H9 (cell line): ENCODE measurements at regions not wholly inside any gene's neighbourhood (a gene's known extent, or its start where the extent isn't known, plus 50 kb on each side); places are given as distances from the start of the nearest gene placed in this dataset.
"Not testable (repeated sequence)": the region's sequence is repeated elsewhere in the genome, so short reads cannot be mapped to it uniquely, and the experiment has no call there.

Source experiments
- DNase-seq: peaks from one replicate; pipeline ENCODE4 v3.0.0-alpha.2; 2017
- H2AFZ ChIP-seq: one replicate; pipeline ENCODE4 v1.6.1; 2013; ENCODE audit warnings: mild to moderate bottlenecking, low read length, control low read depth, moderate library complexity
- H2AK5ac ChIP-seq: 2 replicates; pipeline ENCODE4 v1.6.1; 2013; ENCODE audit warnings: low read length, control low read depth, mixed read lengths; ENCODE audit not compliant: insufficient read length
- H2BK120ac ChIP-seq: one replicate; pipeline ENCODE4 v1.6.1; 2013; ENCODE audit warnings: low read depth, mild to moderate bottlenecking, low read length, control low read depth, inconsistent platforms; ENCODE audit not compliant: poor library complexity, severe bottlenecking
- H2BK12ac ChIP-seq: 2 replicates; pipeline ENCODE4 v1.6.1; 2013; ENCODE audit warnings: low read length, control low read depth, mixed read lengths, low read depth; ENCODE audit not compliant: insufficient read length
- H2BK15ac ChIP-seq: 2 replicates; pipeline ENCODE4 v1.6.1; 2013; ENCODE audit warnings: low read depth, low read length, control low read depth
- H2BK20ac ChIP-seq: one replicate; pipeline ENCODE4 v1.6.1; 2013; ENCODE audit warnings: low read depth, mild to moderate bottlenecking, low read length, control low read depth, inconsistent platforms; ENCODE audit not compliant: poor library complexity, severe bottlenecking
- H2BK5ac ChIP-seq: 2 replicates; pipeline ENCODE4 v1.6.1; 2013; ENCODE audit warnings: low read length, control low read depth, mixed read lengths; ENCODE audit not compliant: insufficient read length
- H3K14ac ChIP-seq: 2 replicates; pipeline ENCODE4 v1.6.1; 2013; ENCODE audit warnings: low read length, control low read depth; ENCODE audit not compliant: insufficient read depth
- H3K18ac ChIP-seq: 2 replicates; pipeline ENCODE4 v1.6.1; 2013; ENCODE audit warnings: low read depth, mild to moderate bottlenecking, mixed read lengths, low read length, control low read depth; ENCODE audit not compliant: insufficient read length
- H3K23ac ChIP-seq: 2 replicates; pipeline ENCODE4 v1.6.1; 2013; ENCODE audit warnings: low read length, control low read depth, mixed read lengths, low read depth; ENCODE audit not compliant: insufficient read length
- H3K23me2 ChIP-seq: 2 replicates; pipeline ENCODE4 v1.6.1; 2013; ENCODE audit warnings: low read depth, mild to moderate bottlenecking, mixed read lengths, low read length, control low read depth; ENCODE audit not compliant: insufficient read length, poor library complexity, severe bottlenecking
- H3K27ac ChIP-seq: 2 replicates; pipeline ENCODE4 v1.5.1; 2013; ENCODE audit warnings: low read length, control low read depth, mixed read lengths, low read depth; ENCODE audit not compliant: insufficient read length
- H3K27me3 ChIP-seq: 2 replicates; pipeline ENCODE4 v1.6.1; 2013; ENCODE audit warnings: low read length, control low read depth, inconsistent platforms; ENCODE audit not compliant: insufficient read depth
- H3K4ac ChIP-seq: 2 replicates; pipeline ENCODE4 v1.6.1; 2013; ENCODE audit warnings: low read depth, mild to moderate bottlenecking, control low read depth, inconsistent platforms, low read length, moderate library complexity
- H3K4me1 ChIP-seq: 2 replicates; pipeline ENCODE4 v1.6.1; 2013; ENCODE audit warnings: low read length, control low read depth, inconsistent platforms; ENCODE audit not compliant: insufficient read depth
- H3K4me2 ChIP-seq: 2 replicates; pipeline ENCODE4 v1.6.1; 2013; ENCODE audit warnings: low read length, control low read depth, mixed read lengths; ENCODE audit not compliant: insufficient read length, insufficient read depth
- H3K56ac ChIP-seq: 2 replicates; pipeline ENCODE4 v1.6.1; 2013; ENCODE audit warnings: low read depth, mild to moderate bottlenecking, mixed read lengths, low read length, control low read depth; ENCODE audit not compliant: insufficient read length
- H3K79me1 ChIP-seq: 2 replicates; pipeline ENCODE4 v1.6.1; 2013; ENCODE audit warnings: low read depth, mild to moderate bottlenecking, moderate library complexity, low read length, control low read depth, inconsistent platforms; ENCODE audit not compliant: insufficient read depth, poor library complexity, severe bottlenecking
- H3K79me2 ChIP-seq: 2 replicates; pipeline ENCODE4 v1.6.1; 2013; ENCODE audit warnings: low read length, control low read depth, inconsistent platforms; ENCODE audit not compliant: insufficient read depth
- H3K9ac ChIP-seq: 2 replicates; pipeline ENCODE4 v1.6.1; 2013; ENCODE audit warnings: low read length, control low read depth, mixed read lengths; ENCODE audit not compliant: insufficient read length; ENCODE audit errors: extremely low read depth
- H3K9me3 ChIP-seq: one replicate; pipeline ENCODE4 v1.6.1; 2013; ENCODE audit warnings: low read depth, low read length, inconsistent platforms; ENCODE audit not compliant: control insufficient read depth
- H3T11ph ChIP-seq: one replicate; pipeline ENCODE4 v1.6.1; 2013; ENCODE audit warnings: mild to moderate bottlenecking, low read length, control low read depth, inconsistent platforms
- H4K20me1 ChIP-seq: one replicate; pipeline ENCODE4 v1.6.1; 2013; ENCODE audit not compliant: control insufficient read depth, insufficient read length, insufficient read depth
- H4K5ac ChIP-seq: 2 replicates; pipeline ENCODE4 v1.6.1; 2013; ENCODE audit warnings: low read depth, mild to moderate bottlenecking, mixed read lengths, low read length, control low read depth; ENCODE audit not compliant: insufficient read length
- H4K8ac ChIP-seq: replicated peaks from 2 replicates; pipeline ENCODE4 v1.6.1; 2013; ENCODE audit warnings: low read length, control low read depth, mixed read lengths, low read depth; ENCODE audit not compliant: insufficient read length
- H4K91ac ChIP-seq: 2 replicates; pipeline ENCODE4 v1.6.1; 2013; ENCODE audit warnings: low read depth, mild to moderate bottlenecking, moderate library complexity, mixed read lengths, low read length, control low read depth; ENCODE audit not compliant: insufficient read length
- H3K27ac Mint-ChIP-seq, 3 experiments: 2 replicates in 2 of 3; 3 replicates in 1 of 3; pipeline ENCODE4 v1.8.0; 2020 to 2021; ENCODE audit warnings: mixed read lengths in 3 of 3, mild to moderate bottlenecking in 1 of 3, moderate library complexity in 1 of 3
- H3K27me3 Mint-ChIP-seq: 2 replicates; pipeline ENCODE4 v1.8.0; 2021; ENCODE audit warnings: low read depth, mild to moderate bottlenecking, moderate library complexity, mixed read lengths
- H3K36me3 Mint-ChIP-seq, 3 experiments: 2 replicates in 2 of 3; 3 replicates in 1 of 3; pipeline ENCODE4 v1.8.0; 2020 to 2021; ENCODE audit warnings: low read depth in 3 of 3, mixed read lengths in 3 of 3; ENCODE audit not compliant: insufficient read depth in 1 of 3
- H3K4me1 Mint-ChIP-seq, 2 experiments: 2 replicates each; pipeline ENCODE4 v1.8.0; 2020; ENCODE audit warnings: mixed read lengths in 2 of 2
- H3K4me3 Mint-ChIP-seq, 2 experiments: 2 replicates in 1 of 2; 3 replicates in 1 of 2; pipeline ENCODE4 v1.8.0; 2020 to 2021; ENCODE audit warnings: mild to moderate bottlenecking in 2 of 2, mixed read lengths in 2 of 2, moderate library complexity in 1 of 2
- H3K9me3 Mint-ChIP-seq, 2 experiments: 2 replicates in 1 of 2; 3 replicates in 1 of 2; pipeline ENCODE4 v1.8.0; 2020; ENCODE audit warnings: mild to moderate bottlenecking in 2 of 2, mixed read lengths in 2 of 2, moderate library complexity in 1 of 2
- WGBS: extraction: QIAGEN DNeasy Blood & Tissue Kit; methylation state at CpG from one replicate; pipeline ENCODE4 v1.1.7; 2013; ENCODE audit warnings: missing lambda C conversion rate, low lambda C conversion rate, mixed read lengths; ENCODE audit not compliant: insufficient read length; ENCODE audit errors: extremely low coverage; 5-methylcytosine and 5-hydroxymethylcytosine counted together

DNA sequence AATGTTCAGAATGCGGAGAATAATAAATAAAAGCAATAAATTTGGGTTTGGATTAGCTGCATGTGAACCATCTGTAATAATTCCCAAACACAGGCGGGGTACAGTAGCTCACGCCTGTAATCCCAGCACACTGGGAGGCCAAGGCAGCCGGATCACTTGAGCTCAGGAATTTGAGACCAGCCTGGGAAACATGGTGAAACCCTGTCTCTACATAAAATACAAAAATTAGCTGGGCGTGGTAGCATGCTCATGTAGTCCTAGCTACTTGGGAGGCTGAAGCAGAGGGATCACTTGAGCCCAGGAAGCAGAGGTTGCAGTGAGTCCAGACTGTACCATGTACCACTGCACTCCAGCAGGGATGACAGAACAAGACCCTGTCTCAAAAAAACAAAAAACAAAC lies 53.9 kb upstream of the KCTD7 start:
- H3K23me2 ChIP-seq, H3K14ac ChIP-seq, H3K9me3 Mint-ChIP-seq, H3K79me2 ChIP-seq, H2BK15ac ChIP-seq, H3K4ac ChIP-seq, H2BK5ac ChIP-seq, H2BK20ac ChIP-seq, H3T11ph ChIP-seq, H3K9me3 ChIP-seq, H2BK12ac ChIP-seq, H3K79me1 ChIP-seq, H3K9ac ChIP-seq, H3K23ac ChIP-seq, H3K27ac ChIP-seq, H4K20me1 ChIP-seq, H3K18ac ChIP-seq, H3K4me1 ChIP-seq, H3K4me3 Mint-ChIP-seq, H3K27ac Mint-ChIP-seq, DNase-seq, H2AFZ ChIP-seq, H2AK5ac ChIP-seq, H4K91ac ChIP-seq, H3K27me3 Mint-ChIP-seq, H4K5ac ChIP-seq, H2BK120ac ChIP-seq, H4K8ac ChIP-seq, H3K27me3 ChIP-seq, H3K56ac ChIP-seq, H3K4me2 ChIP-seq: not testable (repeated sequence)
- Mint-ChIP-seq H3K36me3 (peaks cover 14 to 73% (median 56%) of the 10 kb centered on the region in 3 experiments; a peak in 6 of 7 replicates), H3K4me1 (peaks cover 0 to 11% of the 10 kb centered on the region in 2 experiments; a peak in 2 of 4 replicates)
- WGBS, result no CpG with 5 or more reads among the region's 5 CpGs
